ENCODE measurements at regions not wholly inside any gene's neighbourhood (a gene's known extent, or its start where the extent isn't known, plus 50 kb on each side); places are given as distances from the start of the nearest gene placed in this dataset.

- H3K4me1 ChIP-seq (ENCODE audit: control insufficient read depth in 1 of 2, insufficient read depth in 2 of 2, low read length in 2 of 2): no peaks in the 10 kb centered on the region
- POLR2A ChIA-PET: no interaction called here
- DNase-seq (ENCODE audit: low read depth, low spot score) (no peak), ATAC-seq (no peak)
- H3K27ac ChIP-seq (ENCODE audit: low read depth, low read length): no peak overlapping the region
- TF ChIP-seq ZNF274 (IDR thresholded peaks at IDR 0.05; ENCODE audit: low read depth, low read length) (no peak), YY1 (IDR thresholded peaks at IDR 0.05; ENCODE audit: extremely low read depth, insufficient replicate concordance, low read depth, low read length) (no peak), ELF1 (IDR thresholded peaks at IDR 0.05; ENCODE audit: borderline replicate concordance, low read depth) (no peak), RAD21 (IDR thresholded peaks at IDR 0.05; ENCODE audit: low read depth) (no peak), CBX3 (IDR thresholded peaks at IDR 0.05; ENCODE audit: low read depth) (no peak)
- TF ChIP-seq, protein P1, sequence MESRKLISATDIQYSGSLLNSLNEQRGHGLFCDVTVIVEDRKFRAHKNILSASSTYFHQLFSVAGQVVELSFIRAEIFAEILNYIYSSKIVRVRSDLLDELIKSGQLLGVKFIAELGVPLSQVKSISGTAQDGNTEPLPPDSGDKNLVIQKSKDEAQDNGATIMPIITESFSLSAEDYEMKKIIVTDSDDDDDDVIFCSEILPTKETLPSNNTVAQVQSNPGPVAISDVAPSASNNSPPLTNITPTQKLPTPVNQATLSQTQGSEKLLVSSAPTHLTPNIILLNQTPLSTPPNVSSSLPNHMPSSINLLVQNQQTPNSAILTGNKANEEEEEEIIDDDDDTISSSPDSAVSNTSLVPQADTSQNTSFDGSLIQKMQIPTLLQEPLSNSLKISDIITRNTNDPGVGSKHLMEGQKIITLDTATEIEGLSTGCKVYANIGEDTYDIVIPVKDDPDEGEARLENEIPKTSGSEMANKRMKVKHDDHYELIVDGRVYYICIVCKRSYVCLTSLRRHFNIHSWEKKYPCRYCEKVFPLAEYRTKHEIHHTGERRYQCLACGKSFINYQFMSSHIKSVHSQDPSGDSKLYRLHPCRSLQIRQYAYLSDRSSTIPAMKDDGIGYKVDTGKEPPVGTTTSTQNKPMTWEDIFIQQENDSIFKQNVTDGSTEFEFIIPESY (IDR thresholded peaks at IDR 0.05; ENCODE audit: extremely low read depth, insufficient replicate concordance, low read length): no peak
- no peaks in the 10 kb centered on the region; a peak in 1 of 4 replicates for H3K9me3 ChIP-seq (ENCODE audit: control insufficient read depth in 1 of 2, insufficient read depth in 1 of 2, low read depth in 1 of 2, low read length in 2 of 2)
- no peaks in the 10 kb centered on the region for H3K36me3 ChIP-seq (ENCODE audit: control insufficient read depth in 1 of 2, insufficient read depth in 2 of 2, low read length in 2 of 2)
- no peaks in the 10 kb centered on the region for H3K9me2 ChIP-seq (ENCODE audit: insufficient read depth)
- RAD21 ChIA-PET (ENCODE audit: low non-redundant PET in 1 of 2, low total read pairs in 2 of 2, uncharacterized antibody in 2 of 2, unreplicated experiment in 2 of 2): no interaction called here
- no peak overlapping the region for H3K4me2 ChIP-seq (ENCODE audit: low read length)
- no TSS peak for BruUV-seq (replicated peaks)
- no peak overlapping the region for H3K9ac ChIP-seq (ENCODE audit: low read length)
- no peak overlapping the region for H3K4me3 ChIP-seq (replicated peaks in 1 of 2; ENCODE audit: low read depth in 1 of 2, low read length in 2 of 2)
- intact Hi-C loops (cut with micrococcal nuclease): no loop called here
- no peaks in the 10 kb centered on the region for H4K20me1 ChIP-seq (ENCODE audit: insufficient read depth)
- CTCF ChIA-PET: no interaction called here
- H3K27me3 ChIP-seq (ENCODE audit: insufficient read depth, low read length): 0 out of 2 replicates have a peak, but pooled peaks cover under 1% of the 10 kb centered on the region
- no peaks in the 10 kb centered on the region for H3K79me2 ChIP-seq (ENCODE audit: insufficient read depth, low read length)
- no peak overlapping the region for H2AFZ ChIP-seq (ENCODE audit: low read depth, low read length, poor library complexity, severe bottlenecking)
Observed at GRCh38 chr22:48464246-48464645, 1363.4 kb downstream of the BRD1 start.
